ENCODE measurements at regions not wholly inside any gene's neighbourhood (a gene's known extent, or its start where the extent isn't known, plus 50 kb on each side); places are given as distances from the start of the nearest gene placed in this dataset.

- DNase-seq (ENCODE audit: unreplicated experiment), result no peak
- Mint-ChIP-seq H3K27me3 (ENCODE audit: insufficient read depth, unreplicated experiment) (no peaks in the 10 kb centered on the region), H3K36me3 (ENCODE audit: insufficient read depth, unreplicated experiment) (no peaks in the 10 kb centered on the region), H3K4me3 (ENCODE audit: unreplicated experiment) (no peak overlapping the region), H3K27ac (ENCODE audit: low read depth, unreplicated experiment) (no peak overlapping the region), H3K4me1 (ENCODE audit: insufficient read depth, unreplicated experiment) (peaks cover 6% of the 10 kb centered on the region), H3K9me3 (ENCODE audit: unreplicated experiment) (no peaks in the 10 kb centered on the region)
- intact Hi-C loops (cut with micrococcal nuclease), result no loop called here
- ChIA-PET POLR2A (no interaction called here), CTCF (interaction anchor here (0.7 to 1.5 kb wide), 2 partner anchors 14 to 167 kb away, joined by 3 to 6 read pairs; no protein-coding TSS in a partner anchor)
- TF ChIP-seq CTCF (IDR thresholded peaks at IDR 0.05; ENCODE audit: unreplicated experiment), result no peak
- BruUV-seq (replicated peaks), result no TSS peak
These were observed 280.0 kb downstream of the SLC6A15 start for GRCh38 chr12:84632556-84632955.

- POLR2A ChIA-PET, result no interaction called here
- Mint-ChIP-seq H3K4me1 (ENCODE audit: insufficient read depth, unreplicated experiment) (no peaks in the 10 kb centered on the region), H3K27me3 (ENCODE audit: insufficient read depth, unreplicated experiment) (no peaks in the 10 kb centered on the region), H3K4me3 (ENCODE audit: unreplicated experiment) (no peak overlapping the region), H3K27ac (ENCODE audit: low read depth, unreplicated experiment) (no peak overlapping the region), H3K9me3 (ENCODE audit: unreplicated experiment) (no peaks in the 10 kb centered on the region), H3K36me3 (ENCODE audit: insufficient read depth, unreplicated experiment) (no peaks in the 10 kb centered on the region)
- CTCF ChIA-PET, result interaction anchor here (1.5 kb wide), 1 partner anchor 12 kb away, joined by 6 read pairs; no protein-coding TSS in a partner anchor
- TF ChIP-seq CTCF (IDR thresholded peaks at IDR 0.05; ENCODE audit: unreplicated experiment), result no peak
- intact Hi-C loops (cut with micrococcal nuclease), result no loop called here
- no peak for DNase-seq (ENCODE audit: unreplicated experiment)
- BruUV-seq (replicated peaks), result no TSS peak
These were observed 281.6 kb downstream of the SLC6A15 start for GRCh38 chr12:84631020-84631419.

GRCh38 chr12:84627593-84627992 is 285.0 kb downstream of the SLC6A15 start:
- H3K9me3 Mint-ChIP-seq (ENCODE audit: unreplicated experiment), result no peaks in the 10 kb centered on the region
- DNase-seq (ENCODE audit: unreplicated experiment), result no peak
- no peaks in the 10 kb centered on the region for H3K4me1 Mint-ChIP-seq (ENCODE audit: insufficient read depth, unreplicated experiment)
- no peak overlapping the region for H3K4me3 Mint-ChIP-seq (ENCODE audit: unreplicated experiment)
- CTCF ChIA-PET, result interaction anchor here (0.6 kb wide), 1 partner anchor 1931 kb away, joined by 3 read pairs; no protein-coding TSS in a partner anchor
- H3K36me3 Mint-ChIP-seq (ENCODE audit: insufficient read depth, unreplicated experiment), result no peaks in the 10 kb centered on the region
- H3K27ac Mint-ChIP-seq (ENCODE audit: low read depth, unreplicated experiment), result no peak overlapping the region
- no peak for TF ChIP-seq CTCF (IDR thresholded peaks at IDR 0.05; ENCODE audit: unreplicated experiment)
- intact Hi-C loops (cut with micrococcal nuclease), result no loop called here
- H3K27me3 Mint-ChIP-seq (ENCODE audit: insufficient read depth, unreplicated experiment), result no peaks in the 10 kb centered on the region
- BruUV-seq (replicated peaks), result no TSS peak
- POLR2A ChIA-PET, result no interaction called here

GRCh38 chr12:84624601-84625000 is 288.0 kb downstream of the SLC6A15 start:
- BruUV-seq (replicated peaks), result no TSS peak
- CTCF ChIA-PET, result no interaction called here
- no peak for TF ChIP-seq CTCF (IDR thresholded peaks at IDR 0.05; ENCODE audit: unreplicated experiment)
- Mint-ChIP-seq H3K4me1 (ENCODE audit: insufficient read depth, unreplicated experiment) (no peaks in the 10 kb centered on the region), H3K36me3 (ENCODE audit: insufficient read depth, unreplicated experiment) (no peaks in the 10 kb centered on the region), H3K4me3 (ENCODE audit: unreplicated experiment) (no peak overlapping the region), H3K27ac (ENCODE audit: low read depth, unreplicated experiment) (no peak overlapping the region), H3K9me3 (ENCODE audit: unreplicated experiment) (no peaks in the 10 kb centered on the region), H3K27me3 (ENCODE audit: insufficient read depth, unreplicated experiment) (no peaks in the 10 kb centered on the region)
- DNase-seq (ENCODE audit: unreplicated experiment), result no peak
- intact Hi-C loops (cut with micrococcal nuclease), result loop anchor here (5.0 kb wide), 1 partner anchor 218 kb away; no protein-coding TSS in a partner anchor
- POLR2A ChIA-PET, result no interaction called here

Data from MCF 10A (cell line).